Heart left ventricle (tissue), 13 donors: ENCODE measurements at regions not wholly inside any gene's neighbourhood (a gene's known extent, or its start where the extent isn't known, plus 50 kb on each side); places are given as distances from the start of the nearest gene placed in this dataset.

Source experiments
- CTCF ChIP-seq, 12 donors: fragments of 200-600 bp; sonication (generic) in 4 of 12; IDR thresholded peaks; one replicate each; pipeline versions ENCODE4 v1.5.0 to v1.8.0; 2018 to 2022; ENCODE audit warnings: antibody characterized with exemption in 12 of 12, mild to moderate bottlenecking in 5 of 12
- POLR2A ChIP-seq, 2 donors: fragments of 450-650 bp; IDR thresholded peaks; one replicate each; pipeline ENCODE4 v1.6.1; 2017; ENCODE audit warnings: antibody characterized with exemption in 2 of 2, mild to moderate bottlenecking in 2 of 2, moderate library complexity in 2 of 2
- donor health status: ischemic (EF 13 %, LVEDD 7.1; RV severe dilation, severe dysfunction).
- donor health status: DM: no; HTN: yes; CAD: no.
- donor health status: DM: no; HTN: no; CAD: no.
- donor health status: ischemic (EF 25% LVEDD 6.9; RV normal size, moderate dysfunction).
- donor health status: ischemic (EF 25% LVEDD 5.7; RV mildly dilated, moderate dysfunction).
- donor health status: ischemic (EF 35%, LVEDD 5.7; RV mildly dilated, moderate dysfunction).
- donor health status: nonischemic (EF 11% LVEDD 7.7; RV severe dilation, severe dysfunction).
- donor health status: DM: yes; HTN: yes; CAD: no.
- donor health status: PGD.
- donor health status: ischemic (EF 29% LVEDD 5.4; RV normal size, mild dysfunction).
- donor health status: nonischemic (EF 23%, LVEDD 6.1; RV moderate dilation, normal function).

DNA sequence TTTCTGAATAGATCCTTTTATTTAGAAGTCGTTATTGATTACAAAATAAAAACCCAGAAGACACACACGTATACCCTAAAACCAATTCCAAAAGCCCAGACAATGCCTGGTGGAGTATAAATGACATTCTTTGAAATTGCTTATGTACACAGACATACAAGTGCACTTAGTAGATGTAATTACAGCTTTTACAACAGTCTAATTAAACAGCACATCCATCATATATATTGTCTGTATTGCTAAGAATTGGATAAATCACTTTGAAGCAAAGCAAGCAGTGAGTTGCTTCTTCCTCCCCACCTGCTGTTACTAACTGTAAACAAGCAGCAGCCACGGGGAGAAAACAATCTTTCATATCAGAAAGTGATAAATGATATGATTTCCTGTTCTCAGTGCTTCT lies 645.7 kb downstream of the TLL1 start:
- TF ChIP-seq CTCF (IDR thresholded peaks at IDR 0.05) (no peak), POLR2A (IDR thresholded peaks at IDR 0.05) (no peak)
